GOT3 (cell line): ENCODE measurements at regions not wholly inside any gene's neighbourhood (a gene's known extent, or its start where the extent isn't known, plus 50 kb on each side); places are given as distances from the start of the nearest gene placed in this dataset.

Experiments used
- DNase-seq: peaks from one replicate; lab custom pipeline; 2025; ENCODE audit warnings: mixed read lengths; lab: John Stamatoyannopoulos, UW

DNA sequence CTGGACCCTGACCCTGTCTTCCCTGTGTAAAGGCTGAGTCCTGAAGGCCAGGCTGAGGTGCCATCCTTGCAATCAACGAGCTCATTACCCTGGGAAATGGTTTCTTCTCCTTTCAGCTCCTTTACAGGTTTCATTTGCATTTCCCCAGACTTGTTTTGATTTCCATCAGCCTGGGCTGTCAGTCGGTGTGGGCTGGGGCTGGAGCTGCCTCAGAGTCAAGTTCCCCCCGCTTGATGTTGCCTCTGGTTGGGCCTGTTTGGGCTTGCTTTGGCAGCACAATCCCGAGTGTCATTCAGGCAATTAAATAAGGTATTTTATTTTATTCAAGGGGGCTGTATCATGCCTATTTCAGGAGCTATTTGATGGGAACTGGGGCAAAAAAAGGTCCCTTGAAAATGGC lies 424.9 kb downstream of the INSC start:
- no peak for DNase-seq

DNA sequence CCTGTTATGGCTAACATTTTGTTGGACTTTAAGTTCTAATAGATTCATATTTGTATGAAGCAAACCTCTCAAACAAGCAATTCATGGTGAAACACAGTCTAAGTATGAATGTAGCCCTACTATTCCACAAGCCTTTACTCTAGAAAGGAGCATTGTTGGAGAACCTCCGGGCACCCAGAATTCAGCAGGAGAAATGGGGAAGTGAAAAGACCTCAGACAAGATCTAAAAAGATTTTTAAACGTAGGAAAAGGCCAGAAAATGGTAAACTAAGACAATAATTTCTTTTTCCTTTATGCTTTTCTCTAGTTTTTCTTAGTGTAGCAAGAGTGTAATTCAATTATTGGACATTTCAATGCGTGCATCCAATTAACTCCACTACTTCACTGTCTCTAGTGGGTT lies 426.4 kb downstream of the INSC start:
- no peak for DNase-seq

DNA sequence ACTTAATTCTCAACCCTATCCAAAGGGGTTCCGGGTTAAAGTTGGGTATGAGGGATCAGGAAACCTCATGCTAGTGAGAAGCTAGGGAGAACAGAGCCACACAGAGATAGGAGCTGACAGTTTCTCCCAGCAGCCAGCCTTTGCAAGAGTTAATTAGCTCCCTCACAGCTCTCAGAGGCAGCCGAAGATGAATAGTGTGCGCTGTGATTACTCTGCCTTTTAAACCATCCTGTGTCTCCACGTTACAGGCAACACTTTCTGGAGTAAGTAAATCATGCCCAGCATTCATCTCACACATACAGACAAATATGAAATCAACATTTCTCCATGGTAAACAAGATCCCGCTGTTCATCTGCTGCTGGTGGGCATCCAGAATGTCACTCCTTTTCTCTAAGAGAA lies 429.6 kb downstream of the INSC start:
- no peak for DNase-seq

DNA sequence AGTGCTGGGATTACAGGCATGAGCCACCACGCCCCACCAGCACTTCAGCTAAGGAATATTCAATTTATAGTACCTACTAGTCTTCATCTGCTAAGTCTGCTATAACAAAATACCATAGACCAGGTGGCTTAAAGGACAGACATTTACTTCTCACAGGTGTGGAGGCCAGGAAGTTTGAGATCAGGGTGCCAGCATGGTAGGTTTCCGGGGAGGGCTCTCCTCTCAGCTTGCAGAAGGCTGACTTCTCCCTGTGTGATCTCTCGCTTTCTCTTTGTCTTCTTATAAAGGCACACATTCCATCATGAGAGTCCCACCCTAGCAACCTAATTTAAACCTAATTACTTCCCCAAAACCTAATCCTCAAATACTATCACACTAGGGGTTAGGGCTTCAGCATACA lies 433.0 kb downstream of the INSC start:
- DNase-seq: no peak

DNA sequence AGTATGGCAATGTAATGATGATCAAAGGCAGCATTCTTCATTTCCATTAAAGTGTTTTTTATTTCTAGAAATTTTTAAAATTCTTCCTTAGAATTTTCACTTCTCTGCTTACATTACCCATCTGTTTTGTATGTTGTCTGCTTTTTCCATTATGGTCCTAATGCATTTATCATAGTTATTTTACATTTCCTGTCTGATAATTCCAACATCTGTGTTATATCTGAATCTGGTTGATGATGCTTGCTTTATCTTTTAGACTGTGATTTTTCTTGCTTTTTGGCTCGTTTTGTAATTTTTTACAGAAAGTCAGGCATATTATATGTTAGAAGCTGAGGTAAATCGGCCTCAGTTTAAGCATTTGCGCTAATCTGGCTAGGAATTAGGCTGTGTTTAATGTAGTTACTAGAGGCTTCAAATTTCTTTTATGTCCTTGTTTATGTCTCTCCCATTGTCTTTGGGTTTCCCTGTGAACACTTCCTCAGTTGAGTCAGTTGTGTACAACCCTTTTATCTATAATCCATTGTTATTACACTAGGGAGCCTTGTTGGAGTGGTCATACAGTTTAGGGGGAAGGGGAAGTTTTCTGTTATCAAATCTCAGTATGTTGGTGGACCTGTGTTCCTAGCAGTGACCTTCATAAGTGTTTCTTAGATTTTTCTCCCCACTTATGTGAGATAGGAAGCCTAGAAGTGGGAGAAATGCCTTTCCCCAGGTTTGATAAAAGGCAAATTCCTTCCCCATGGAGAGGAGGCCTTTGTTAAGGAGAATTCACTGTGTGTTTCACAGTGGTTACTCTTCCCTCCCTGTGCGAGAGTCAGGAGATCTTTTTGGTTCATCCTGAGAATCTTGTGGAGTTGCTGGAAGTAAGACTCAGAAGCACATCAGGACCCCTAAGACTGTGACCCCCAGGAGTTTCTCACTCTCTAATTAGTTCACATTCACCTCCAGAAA lies 437.5 kb downstream of the INSC start:
- DNase-seq: no peak

DNA sequence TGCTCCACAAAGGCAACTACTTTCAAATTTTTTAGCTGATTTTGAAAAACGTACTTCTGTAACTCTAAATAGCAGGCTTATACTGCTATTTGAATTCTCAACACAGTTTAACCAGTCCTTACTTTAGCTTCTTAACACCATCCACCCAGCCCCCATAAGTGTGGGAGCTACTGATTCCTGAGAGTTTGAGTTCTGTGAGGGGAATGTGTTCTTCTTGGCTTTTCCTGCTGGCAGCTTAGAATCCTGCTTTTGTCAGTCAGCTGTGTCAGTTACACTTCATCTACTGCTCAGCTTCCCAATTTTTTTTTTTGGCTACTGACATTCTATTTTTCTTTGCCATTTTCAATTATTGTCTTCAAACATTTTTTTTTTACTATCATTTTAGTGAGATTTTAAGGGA lies 440.4 kb downstream of the INSC start:
- no peak for DNase-seq

DNA sequence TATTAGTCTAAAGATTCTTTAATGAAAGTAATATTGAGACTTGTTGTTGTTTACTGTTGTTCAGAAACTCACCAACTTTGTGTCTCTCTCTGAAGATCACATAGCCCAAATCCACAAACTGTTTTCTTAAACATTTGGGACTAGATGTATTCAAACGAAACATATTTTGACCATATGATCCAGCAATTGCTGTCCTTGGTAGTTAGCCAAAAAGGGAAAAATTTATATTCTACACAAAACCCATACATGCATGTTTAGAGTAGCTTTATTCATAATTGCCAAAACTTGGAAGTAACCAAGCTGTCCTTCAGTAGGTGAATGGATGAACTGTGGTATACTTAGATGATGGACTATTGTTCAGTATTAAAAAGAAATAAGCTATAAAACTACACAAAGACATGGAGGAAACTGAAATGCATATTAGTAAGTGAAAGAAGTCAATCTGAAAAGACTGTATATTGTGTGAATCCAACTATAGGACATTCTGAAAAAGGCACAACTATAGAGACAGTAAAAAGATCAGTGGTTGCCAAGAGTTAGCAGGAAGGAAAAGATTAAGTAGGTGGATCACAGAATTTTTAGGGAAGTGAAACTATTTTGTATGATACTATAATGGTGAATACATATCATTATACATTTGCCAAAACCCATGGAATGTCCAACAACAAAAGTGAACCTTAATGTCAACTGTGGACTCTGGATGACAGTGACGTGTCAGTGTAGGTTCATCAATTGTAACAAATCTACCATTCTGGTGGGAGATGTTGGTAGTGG lies 442.9 kb downstream of the INSC start:
- DNase-seq: no peak

DNA sequence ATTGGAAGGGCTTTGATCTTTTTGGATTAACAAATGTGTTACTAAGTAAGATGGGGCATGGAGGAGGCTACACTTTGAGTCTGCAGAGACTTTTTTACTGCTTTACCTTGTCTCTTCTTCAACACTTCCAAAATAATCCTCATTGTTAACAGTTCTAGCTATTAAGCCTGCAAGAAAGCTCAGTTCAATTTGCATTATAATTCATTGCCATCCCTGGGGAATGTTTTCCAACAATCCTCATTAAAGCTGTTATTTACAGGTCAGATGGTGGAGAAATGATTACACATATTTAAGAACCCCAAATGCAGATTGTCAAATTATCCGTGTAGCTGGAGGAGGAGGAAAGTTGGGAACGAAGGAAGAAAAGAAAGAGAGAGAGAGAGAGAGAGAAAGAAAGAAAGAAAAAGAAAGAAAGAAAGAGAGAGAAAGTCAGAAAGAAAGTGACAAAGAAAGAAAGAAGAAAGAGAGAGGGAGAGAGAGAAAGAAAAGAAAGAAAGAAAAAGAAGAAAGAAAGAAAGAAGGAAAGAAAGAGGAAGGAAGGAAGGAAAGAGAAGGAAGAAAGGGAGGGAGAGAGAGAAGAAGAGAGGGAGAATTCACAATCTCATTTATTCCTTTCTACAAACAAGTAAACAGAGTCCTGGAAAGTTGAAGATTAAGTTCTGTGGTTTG lies 443.9 kb downstream of the INSC start:
- DNase-seq: no peak

DNA sequence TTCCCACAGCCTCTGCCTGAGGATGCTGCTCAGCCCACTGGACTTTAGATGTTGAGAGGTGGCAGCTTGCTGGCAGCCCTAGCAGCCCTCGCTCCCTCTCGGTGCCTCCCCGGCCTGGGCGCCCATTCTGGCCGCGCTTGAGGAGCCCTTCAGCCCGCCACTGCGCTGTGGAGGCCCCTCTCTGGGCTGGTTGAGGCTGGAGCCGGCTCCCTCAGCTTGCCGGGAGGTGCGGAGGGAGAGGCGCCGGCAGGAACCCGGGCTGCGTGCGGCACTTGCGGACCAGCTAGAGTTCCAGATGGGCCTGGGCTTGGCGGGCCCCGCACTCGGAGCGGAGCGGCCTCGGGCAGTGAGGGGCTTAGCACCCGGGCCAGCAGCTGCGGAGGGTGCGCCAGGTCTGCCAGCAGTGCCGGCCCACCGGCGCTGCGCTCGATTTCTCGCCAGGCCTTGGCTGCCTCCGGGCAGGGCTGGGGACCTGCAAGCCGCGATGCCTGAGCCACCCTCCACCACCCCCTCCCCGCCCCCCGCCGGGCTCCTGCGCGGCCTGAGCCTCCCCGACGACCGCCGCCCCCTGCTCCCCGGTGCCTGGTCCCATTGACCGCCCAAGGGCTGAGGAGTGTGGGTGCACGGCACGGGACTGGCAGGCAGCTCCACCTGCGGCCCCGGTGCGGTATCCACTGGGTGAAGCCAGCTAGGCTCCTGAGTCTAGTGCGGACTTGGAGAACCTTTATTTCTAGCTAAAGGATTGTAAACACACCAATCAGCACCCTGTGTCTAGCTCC lies 446.2 kb downstream of the INSC start:
- DNase-seq: no peak

DNA sequence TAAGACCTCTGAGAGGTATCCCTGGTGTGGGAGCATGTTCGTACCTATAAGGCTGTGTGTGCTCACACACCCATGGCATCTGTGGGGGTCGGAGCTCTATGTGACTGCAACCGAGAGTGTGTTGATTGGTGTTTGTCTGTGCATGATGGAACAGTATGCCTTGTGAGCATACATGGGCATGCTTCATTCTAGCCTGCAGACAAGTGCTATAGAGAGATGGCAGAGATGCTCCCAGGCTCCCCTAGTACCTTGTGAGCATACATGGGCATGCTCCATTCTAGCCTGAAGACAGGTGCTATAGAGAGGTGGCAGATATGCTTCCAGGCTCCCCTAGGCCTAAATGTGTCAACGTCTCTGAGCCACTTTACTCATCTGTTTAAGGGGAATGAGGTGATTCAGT lies 447.5 kb downstream of the INSC start:
- DNase-seq: no peak

DNA sequence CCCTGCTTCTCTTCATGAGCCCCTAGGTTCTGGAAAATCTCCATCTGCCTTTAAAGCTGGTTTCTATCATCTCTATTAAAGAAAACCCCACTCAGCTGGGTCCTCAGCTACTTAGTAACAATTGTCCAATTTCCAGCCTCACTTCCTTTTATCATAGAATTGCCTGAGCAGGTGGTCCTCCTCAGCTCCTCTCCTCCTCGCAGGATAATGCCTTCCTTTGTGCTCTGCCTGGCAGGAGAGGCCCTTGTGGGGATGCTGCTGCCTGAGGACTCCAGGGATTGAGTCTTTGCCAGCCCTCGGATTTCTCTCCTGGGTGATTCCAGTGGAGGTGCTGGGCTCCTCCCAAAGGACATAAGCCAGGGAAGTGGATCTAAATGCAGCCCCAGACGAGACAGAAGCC lies 448.3 kb downstream of the INSC start:
- DNase-seq: no peak

DNA sequence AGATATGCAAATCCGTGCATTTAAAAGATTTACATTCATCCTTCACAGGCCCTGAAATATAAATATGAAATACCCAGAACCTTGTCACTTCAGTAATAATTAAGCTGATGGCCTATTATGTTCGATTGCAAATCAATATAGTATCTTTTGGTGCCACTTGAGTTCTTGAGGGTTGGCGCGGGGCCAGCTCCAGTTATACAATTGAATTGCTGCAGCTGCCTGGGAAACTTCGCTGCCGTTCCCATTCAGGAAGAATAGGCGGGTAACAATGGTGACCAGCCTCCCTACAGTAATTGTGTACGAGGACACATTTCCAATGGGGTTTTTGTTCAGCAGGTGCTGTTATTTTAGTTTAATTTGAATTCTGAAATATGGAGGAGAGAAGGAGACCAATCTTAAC lies 451.2 kb downstream of the INSC start:
- no peak for DNase-seq

DNA sequence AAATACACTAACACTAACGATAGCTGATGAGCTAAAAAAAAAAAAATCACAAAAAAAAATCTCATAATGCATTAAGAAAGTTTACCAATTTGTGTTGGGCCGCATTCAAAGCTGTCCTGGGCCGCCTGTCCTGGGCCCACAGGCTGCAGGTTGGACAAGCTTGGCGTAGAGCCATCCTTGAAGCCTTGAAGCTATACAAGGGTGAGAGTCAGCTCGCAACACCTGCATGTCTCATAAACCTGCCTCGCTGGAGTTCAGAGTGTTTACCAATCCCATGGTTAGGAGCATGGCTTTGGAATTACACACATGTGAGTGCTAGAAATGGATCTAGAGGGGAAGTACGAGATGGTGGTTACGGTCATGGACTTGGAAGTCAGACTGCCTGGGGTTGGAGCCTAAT lies 453.7 kb downstream of the INSC start:
- no peak for DNase-seq

DNA sequence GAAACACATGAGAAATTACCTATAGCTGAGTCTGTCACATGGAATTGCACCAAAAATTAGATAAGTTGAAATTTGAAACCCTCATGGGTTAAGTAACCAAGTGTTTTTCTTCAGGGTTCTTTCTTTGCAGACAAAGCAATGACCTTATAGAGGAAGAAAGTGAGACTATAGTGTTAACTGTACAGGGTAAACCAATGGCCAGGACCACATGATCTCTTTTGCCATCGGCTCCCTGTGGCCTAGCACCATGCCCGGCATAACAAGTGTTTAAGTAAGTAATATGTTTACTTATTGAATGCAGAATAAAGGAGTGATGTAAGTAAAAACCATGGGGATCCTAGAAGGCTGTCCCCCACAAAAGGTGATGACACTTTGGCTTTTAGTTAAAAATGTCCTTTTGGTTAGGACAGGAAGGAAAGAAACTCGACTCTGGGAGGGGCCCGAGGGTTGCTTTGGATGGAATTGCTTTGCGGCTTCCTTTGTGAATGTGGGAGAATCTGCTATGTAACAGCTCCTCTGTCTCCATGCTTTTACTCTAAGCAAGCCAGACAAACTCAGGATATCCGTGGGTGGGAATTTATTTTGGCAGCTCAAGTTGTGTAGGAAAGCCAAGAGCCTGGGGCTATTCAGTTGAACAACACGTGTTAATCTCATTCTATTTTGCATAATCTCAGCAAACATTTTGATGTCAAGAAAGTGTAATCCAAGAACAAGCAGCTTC lies 454.7 kb downstream of the INSC start:
- DNase-seq: no peak

DNA sequence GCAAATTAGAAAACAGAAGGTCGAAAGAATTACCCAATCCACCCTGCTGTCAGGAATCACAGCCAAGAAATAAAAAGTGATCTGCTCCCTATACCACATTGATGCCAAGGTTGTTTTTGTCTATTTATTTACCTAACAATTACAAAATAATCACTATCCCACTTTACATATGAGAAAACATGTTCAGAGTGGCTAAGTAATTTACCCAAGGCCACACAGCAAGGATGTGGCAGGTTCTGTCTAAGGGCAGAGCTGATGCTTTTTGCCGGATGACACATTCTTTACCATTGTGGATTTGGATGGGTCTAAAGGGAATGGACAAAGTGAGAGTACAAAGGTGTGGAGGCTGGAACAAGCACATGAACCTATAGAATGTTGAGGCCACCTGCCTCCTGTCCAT lies 460.7 kb downstream of the INSC start:
- no peak for DNase-seq

DNA sequence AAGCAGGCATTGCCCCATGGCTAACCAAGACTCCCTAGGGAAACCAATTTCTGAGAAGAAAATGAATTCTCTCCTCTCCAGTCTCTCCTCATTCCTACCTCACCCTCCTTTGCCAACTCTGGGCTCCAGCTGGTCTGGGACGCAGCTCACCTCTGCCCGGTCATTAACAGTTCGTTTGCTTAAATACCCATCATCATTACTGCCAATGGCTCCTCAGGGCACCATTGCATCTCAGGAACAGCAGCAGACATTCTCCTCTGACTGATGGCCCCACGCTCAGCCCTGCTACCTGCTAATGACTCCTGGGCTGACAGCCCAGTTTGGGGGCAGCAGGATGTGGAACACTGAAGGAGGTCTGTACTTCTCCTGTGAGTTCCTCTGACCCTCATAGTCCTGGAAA lies 462.0 kb downstream of the INSC start:
- DNase-seq: no peak

DNA sequence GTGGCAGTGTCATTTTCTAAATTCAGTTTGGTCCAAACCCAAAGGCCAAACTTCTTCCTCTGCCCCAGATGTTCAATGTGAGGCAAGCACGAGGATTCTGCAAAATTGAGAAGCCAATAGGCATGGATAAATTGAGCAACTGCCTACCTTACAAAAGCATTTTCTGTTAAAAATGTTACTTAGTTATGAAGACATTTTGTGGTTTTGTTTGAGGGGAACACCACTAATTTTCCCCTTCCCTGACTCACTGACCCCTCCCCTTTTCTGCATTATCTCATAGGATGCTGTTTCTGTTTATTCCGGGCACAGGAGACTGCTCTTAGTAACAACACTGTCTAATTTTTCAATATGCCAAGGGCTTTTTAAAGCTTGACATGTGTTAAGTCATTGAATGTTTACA lies 462.8 kb downstream of the INSC start:
- DNase-seq: no peak

DNA sequence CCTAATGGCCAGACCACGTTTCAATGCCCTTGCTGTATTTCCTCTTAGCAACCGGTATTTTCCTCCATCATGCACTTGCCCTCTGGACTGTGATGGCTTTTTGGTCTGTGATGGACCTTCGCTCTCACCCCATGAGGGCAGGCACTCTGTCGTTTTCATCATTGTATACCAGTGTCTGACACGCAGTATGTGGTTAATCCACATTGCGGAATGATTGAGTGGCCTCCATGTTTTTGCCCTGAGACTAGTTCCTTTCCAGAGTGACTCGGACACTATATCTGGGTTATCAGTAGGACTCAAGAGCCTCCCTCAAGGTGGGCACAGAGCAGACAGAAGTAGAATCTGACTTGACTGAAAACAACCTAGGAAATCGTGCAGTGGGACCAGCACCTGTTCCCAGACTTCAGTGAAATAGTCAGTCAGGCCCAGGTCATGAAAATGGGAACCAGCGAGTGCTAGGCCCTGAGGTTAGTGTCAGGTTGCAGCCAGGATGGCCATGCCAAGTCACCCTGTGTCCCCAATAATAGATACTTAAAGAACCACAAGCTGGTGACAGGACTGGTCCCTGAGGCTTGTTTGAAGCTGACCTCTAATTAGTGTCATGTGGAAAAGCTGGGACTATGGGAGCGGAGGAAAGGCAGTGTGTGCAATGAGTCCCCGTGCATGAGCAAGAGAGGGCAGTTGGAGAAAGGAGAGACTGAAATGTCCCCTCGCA lies 464.7 kb downstream of the INSC start:
- no peak for DNase-seq

DNA sequence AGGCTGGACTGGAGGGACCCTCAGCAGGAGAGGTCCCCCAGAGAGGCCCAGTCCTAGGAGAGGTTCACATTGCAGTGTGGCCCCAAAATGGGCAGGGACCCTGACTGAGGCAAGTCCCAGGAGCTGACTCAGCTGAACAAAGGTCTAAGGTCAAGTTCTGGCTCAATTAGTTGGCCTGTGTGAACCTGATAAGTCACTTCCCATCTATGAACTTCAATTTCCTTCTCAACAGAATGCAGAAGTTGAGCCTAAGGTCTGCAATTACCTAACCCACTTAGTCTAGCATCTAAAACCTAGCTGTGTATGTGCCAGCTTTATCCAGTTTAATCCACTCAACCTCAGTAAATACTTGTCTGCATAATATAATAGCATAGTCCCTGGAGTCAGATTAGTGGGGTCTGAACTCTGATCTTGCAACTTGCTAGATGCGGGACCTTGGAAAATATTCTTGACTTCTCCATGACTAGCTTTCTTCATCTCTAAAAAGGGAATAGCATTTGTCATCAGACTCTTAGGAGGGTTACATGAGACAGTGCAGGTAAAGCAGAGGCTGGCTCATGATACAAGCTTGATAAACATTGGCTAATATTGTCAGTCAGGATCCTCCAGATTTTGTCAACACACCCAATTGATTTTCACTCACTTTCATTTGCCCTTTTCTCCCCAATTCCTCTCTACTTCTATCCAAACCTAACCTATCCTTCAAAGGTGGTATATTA lies 465.5 kb downstream of the INSC start:
- no peak for DNase-seq

DNA sequence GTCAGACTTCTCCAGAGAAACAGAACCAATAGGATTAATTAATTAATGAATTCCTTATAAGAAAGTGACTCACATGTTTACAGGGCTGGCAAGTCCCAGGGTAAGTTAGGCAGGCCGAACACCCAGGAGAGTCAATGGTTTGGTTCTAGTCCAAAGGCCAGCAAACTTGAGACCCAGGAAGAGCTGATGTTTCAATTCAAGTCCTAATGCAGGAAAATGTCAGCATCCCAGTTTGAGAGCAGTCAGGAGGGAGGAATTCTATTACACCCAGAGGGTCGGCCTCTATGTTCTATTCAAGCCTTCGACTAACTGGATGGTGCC lies 466.0 kb downstream of the INSC start:
- DNase-seq: no peak
